Cardiac muscle cell (in vitro differentiated cells and primary cell): ENCODE measurements at regions not wholly inside any gene's neighbourhood (a gene's known extent, or its start where the extent isn't known, plus 50 kb on each side); places are given as distances from the start of the nearest gene placed in this dataset.
"Not testable (repeated sequence)": the region's sequence is repeated elsewhere in the genome, so short reads cannot be mapped to it uniquely, and the experiment has no call there.

ENCODE experiments used
- DNase-seq, 2 donors: peaks; one replicate each; pipeline versions ENCODE4 v3.0.0 to v3.0.0-alpha.2; 2010 to 2017; ENCODE audit warnings: low read depth in 1 of 2, low spot score in 1 of 2
- H3K27ac ChIP-seq: fragments of 200-600 bp; sonication (generic); 2 replicates; pipeline ENCODE4 v1.5.1; 2016
- H3K27me3 ChIP-seq: fragments of 200-600 bp; sonication (generic); 2 replicates; pipeline ENCODE4 v1.6.0; 2016; ENCODE audit warnings: control low read depth
- H3K36me3 ChIP-seq: fragments of 200-600 bp; sonication (generic); 2 replicates; pipeline ENCODE4 v1.5.1; 2016; ENCODE audit warnings: control low read depth
- H3K4me1 ChIP-seq: fragments of 200-600 bp; sonication (generic); 2 replicates; pipeline ENCODE4 v1.8.1; 2017; ENCODE audit warnings: low read depth, mild to moderate bottlenecking, mixed run types
- H3K4me3 ChIP-seq: fragments of 200-600 bp; sonication (generic); 2 replicates; pipeline ENCODE4 v1.5.1; 2016; ENCODE audit warnings: mild to moderate bottlenecking
- H3K9me3 ChIP-seq: fragments of 200-600 bp; sonication (generic); 2 replicates; pipeline ENCODE4 v1.5.1; 2017; ENCODE audit warnings: low read depth, mild to moderate bottlenecking, control low read depth

DNA sequence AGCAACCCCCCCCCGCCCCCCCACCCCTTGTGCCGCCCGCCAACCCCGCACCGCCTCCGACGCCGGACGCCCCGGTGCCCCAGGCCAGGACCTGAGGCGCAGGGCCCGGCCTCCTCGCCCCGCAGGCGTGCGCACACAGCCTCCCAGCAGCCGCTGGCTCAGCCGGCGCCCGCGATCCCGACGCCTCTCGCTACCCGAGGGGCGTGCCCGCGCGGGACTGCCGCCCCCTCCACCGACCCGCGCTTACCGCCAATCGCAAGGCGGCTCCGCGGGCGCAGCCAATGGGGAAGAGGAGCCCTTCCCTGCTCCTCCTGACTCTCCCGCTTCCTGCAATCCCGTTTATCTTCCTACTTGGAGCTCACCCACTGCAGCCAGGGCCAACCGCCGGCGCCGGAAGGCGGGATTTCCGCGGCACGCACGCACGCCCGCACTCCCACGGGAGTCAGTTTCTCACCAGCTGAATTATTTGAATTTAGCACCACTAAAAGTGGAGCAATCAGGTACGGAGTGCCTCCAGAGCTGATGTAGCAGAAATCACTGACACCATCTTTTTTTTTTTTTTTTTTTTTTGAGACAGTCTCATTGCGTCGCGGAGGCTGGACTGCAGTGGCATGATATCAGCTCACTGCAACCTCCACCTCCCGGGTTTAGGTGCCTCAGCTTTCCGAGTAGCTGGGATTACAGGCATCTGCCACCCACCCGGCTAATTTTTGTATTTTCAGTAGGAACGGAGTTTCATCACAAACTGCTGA, 65.0 kb upstream of the TP53TG3D start:
- H3K27me3 ChIP-seq, H3K27ac ChIP-seq, H3K4me3 ChIP-seq, H3K9me3 ChIP-seq, H3K4me1 ChIP-seq, H3K36me3 ChIP-seq, DNase-seq: not testable (repeated sequence)

DNA sequence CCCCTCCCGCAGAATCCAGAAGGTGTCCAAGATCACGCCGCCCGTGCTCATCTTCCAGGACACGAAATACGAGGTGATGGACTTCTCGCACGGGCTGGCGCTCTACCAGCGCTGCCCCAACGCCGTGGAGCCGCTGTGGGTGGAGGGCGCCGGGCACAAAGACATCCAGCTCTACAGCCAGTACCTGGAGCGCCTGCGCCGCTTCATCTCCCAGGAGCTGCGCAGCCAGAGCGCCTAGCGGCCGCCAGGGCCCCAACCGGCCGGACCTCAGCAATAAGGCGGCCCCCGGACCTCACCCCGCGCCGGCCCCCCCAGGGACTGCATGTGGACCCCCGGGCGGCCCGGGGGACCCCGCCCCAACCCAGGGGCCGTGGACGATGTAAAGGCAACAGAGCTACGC, 50.5 kb upstream of the TP53TG3D start:
- not testable (repeated sequence) for H3K4me3 ChIP-seq, H3K36me3 ChIP-seq, H3K9me3 ChIP-seq, DNase-seq, H3K4me1 ChIP-seq, H3K27me3 ChIP-seq, H3K27ac ChIP-seq
